MM.1S (cell line): ENCODE measurements at regions not wholly inside any gene's neighbourhood (a gene's known extent, or its start where the extent isn't known, plus 50 kb on each side); places are given as distances from the start of the nearest gene placed in this dataset.

Experiments
- DNase-seq: peaks from one replicate; pipeline ENCODE4 v3.0.0-alpha.2; 2015
- H2AFZ ChIP-seq: fragments of 300-600 bp; sonication (generic); 2 replicates; pipeline ENCODE4 v1.6.0; 2016; ENCODE audit warnings: antibody characterized with exemption, low read length
- H3F3A ChIP-seq: fragments of 300-600 bp; sonication (generic); 2 replicates; pipeline ENCODE4 v1.6.1; 2016; ENCODE audit warnings: mild to moderate bottlenecking, antibody characterized with exemption, low read length, moderate library complexity, mixed read lengths; ENCODE audit not compliant: insufficient read depth
- H3K27ac ChIP-seq: fragments of 300-600 bp; sonication (generic); 2 replicates; pipeline ENCODE4 v1.5.1; 2016; ENCODE audit warnings: mild to moderate bottlenecking, low read length
- H3K27me3 ChIP-seq: fragments of 300-600 bp; sonication (generic); replicated peaks from 2 replicates; pipeline ENCODE4 v1.6.0; 2016; ENCODE audit warnings: low read length; ENCODE audit not compliant: insufficient read depth
- H3K36me3 ChIP-seq: fragments of 300-600 bp; sonication (generic); replicated peaks from 2 replicates; pipeline ENCODE4 v1.6.1; 2016; ENCODE audit warnings: mild to moderate bottlenecking, low read length, mixed read lengths; ENCODE audit not compliant: insufficient read depth
- H3K4me1 ChIP-seq: fragments of 300-600 bp; sonication (generic); 2 replicates; pipeline ENCODE4 v1.6.1; 2016; ENCODE audit warnings: low read length, mixed read lengths
- H3K4me2 ChIP-seq: fragments of 300-600 bp; sonication (generic); 2 replicates; pipeline ENCODE4 v1.6.0; 2016; ENCODE audit warnings: low read depth, low read length
- H3K4me3 ChIP-seq: fragments of 300-600 bp; sonication (generic); 2 replicates; pipeline ENCODE4 v1.5.1; 2016; ENCODE audit warnings: low read length, mixed read lengths
- H3K79me2 ChIP-seq: fragments of 300-600 bp; sonication (generic); 2 replicates; pipeline ENCODE4 v1.6.1; 2016; ENCODE audit warnings: mixed run types, low read length, mixed read lengths
- H3K9ac ChIP-seq: fragments of 300-600 bp; sonication (generic); 2 replicates; pipeline ENCODE4 v1.6.1; 2016; ENCODE audit warnings: low read length, mixed read lengths
- H3K9me2 ChIP-seq: fragments of 300-600 bp; sonication (generic); replicated peaks from 2 replicates; pipeline ENCODE4 v1.6.1; 2016; ENCODE audit warnings: mild to moderate bottlenecking, low read length, mixed read lengths; ENCODE audit not compliant: insufficient read depth
- H3K9me3 ChIP-seq: fragments of 300-600 bp; sonication (generic); replicated peaks from 2 replicates; pipeline ENCODE4 v1.6.1; 2016; ENCODE audit warnings: mild to moderate bottlenecking, low read length, mixed read lengths; ENCODE audit not compliant: insufficient read depth
- H4K20me1 ChIP-seq: fragments of 300-600 bp; sonication (generic); 2 replicates; pipeline ENCODE4 v1.6.1; 2016; ENCODE audit warnings: mild to moderate bottlenecking, low read length, moderate library complexity, mixed read lengths; ENCODE audit not compliant: insufficient read depth
- CTCF ChIP-seq: fragments of 300-600 bp; sonication (generic); IDR thresholded peaks from 2 replicates; pipeline ENCODE4 v1.5.1; 2016; ENCODE audit warnings: antibody characterized with exemption, low read length, mixed read lengths
- EZH2 ChIP-seq: fragments of 300-600 bp; sonication (generic); optimal IDR thresholded peaks from 2 replicates; pipeline ENCODE3; 2017; ENCODE audit warnings: low read depth, mild to moderate bottlenecking, antibody characterized with exemption, low read length, mixed read lengths
- EZH2phosphoT487 ChIP-seq: fragments of 300-600 bp; sonication (generic); IDR thresholded peaks from 2 replicates; pipeline ENCODE4 v1.6.1; 2018; ENCODE audit warnings: antibody characterized with exemption, low read length

GRCh38 chr14:49984424-49984823 is 91.5 kb downstream of the ARF6 start:
- no peak overlapping the region for H3K27ac ChIP-seq
- no peak overlapping the region for H2AFZ ChIP-seq
- H3K9me3 ChIP-seq = no peaks in the 10 kb centered on the region
- no peak overlapping the region for H3K4me2 ChIP-seq
- H3K4me1 ChIP-seq = no peaks in the 10 kb centered on the region
- H3K4me3 ChIP-seq = no peak overlapping the region
- H3K27me3 ChIP-seq = no peaks in the 10 kb centered on the region
- H3K36me3 ChIP-seq = no peaks in the 10 kb centered on the region
- no peak for DNase-seq
- no peaks in the 10 kb centered on the region for H3K79me2 ChIP-seq
- no peaks in the 10 kb centered on the region for H4K20me1 ChIP-seq
- H3K9ac ChIP-seq = no peak overlapping the region
- H3K9me2 ChIP-seq = no peaks in the 10 kb centered on the region
- no peaks in the 10 kb centered on the region for H3F3A ChIP-seq
- TF ChIP-seq EZH2phosphoT487 (no peak), EZH2 (no peak), CTCF (no peak)

- H3K9me3 ChIP-seq = no peaks in the 10 kb centered on the region
- no peak overlapping the region for H3K9ac ChIP-seq
- no peaks in the 10 kb centered on the region for H3K9me2 ChIP-seq
- no peaks in the 10 kb centered on the region for H3K4me1 ChIP-seq
- H3F3A ChIP-seq = no peaks in the 10 kb centered on the region
- no peaks in the 10 kb centered on the region for H3K27me3 ChIP-seq
- no peaks in the 10 kb centered on the region for H4K20me1 ChIP-seq
- TF ChIP-seq CTCF (no peak), EZH2phosphoT487 (no peak), EZH2 (no peak)
- no peak overlapping the region for H3K27ac ChIP-seq
- H3K4me3 ChIP-seq = no peak overlapping the region
- H3K79me2 ChIP-seq = no peaks in the 10 kb centered on the region
- H3K4me2 ChIP-seq = no peak overlapping the region
- H3K36me3 ChIP-seq = no peaks in the 10 kb centered on the region
- no peak overlapping the region for H2AFZ ChIP-seq
- no peak for DNase-seq
Observed at GRCh38 chr14:49986343-49987014, 93.6 kb downstream of the ARF6 start.

GRCh38 chr14:49988080-49988990 is 95.5 kb downstream of the ARF6 start:
- H3K9me3 ChIP-seq = no peaks in the 10 kb centered on the region
- no peaks in the 10 kb centered on the region for H3K4me1 ChIP-seq
- H3K79me2 ChIP-seq = no peaks in the 10 kb centered on the region
- H3K4me3 ChIP-seq = no peak overlapping the region
- no peak overlapping the region for H2AFZ ChIP-seq
- no peak overlapping the region for H3K9ac ChIP-seq
- TF ChIP-seq CTCF (no peak), EZH2phosphoT487 (no peak), EZH2 (no peak)
- H3K9me2 ChIP-seq = no peaks in the 10 kb centered on the region
- no peak for DNase-seq
- no peaks in the 10 kb centered on the region for H4K20me1 ChIP-seq
- no peak overlapping the region for H3K27ac ChIP-seq
- H3F3A ChIP-seq = no peaks in the 10 kb centered on the region
- no peaks in the 10 kb centered on the region for H3K27me3 ChIP-seq
- H3K36me3 ChIP-seq = no peaks in the 10 kb centered on the region
- H3K4me2 ChIP-seq = no peak overlapping the region
